ENCODE measurements at regions not wholly inside any gene's neighbourhood (a gene's known extent, or its start where the extent isn't known, plus 50 kb on each side); places are given as distances from the start of the nearest gene placed in this dataset.

- no peak for TF ChIP-seq EZH2phosphoT487 (IDR thresholded peaks at IDR 0.05; ENCODE audit: insufficient read depth, low read depth)
- no peak for TF ChIP-seq EZH2 (IDR thresholded peaks at IDR 0.05; ENCODE audit: insufficient read depth, poor library complexity, severe bottlenecking)
- no peak for DNase-seq
- 66 to 69% methylated on average over 16 to 26 of the region's 28 CpGs for WGBS, 2 experiments (ENCODE audit: low coverage in 1 of 2, low lambda C conversion rate in 2 of 2, missing lambda C conversion rate in 2 of 2)
- H4K20me1 ChIP-seq (ENCODE audit: insufficient read depth): no peaks in the 10 kb centered on the region
- no peaks in the 10 kb centered on the region for H3K9me2 ChIP-seq (ENCODE audit: insufficient read depth)
- no peaks in the 10 kb centered on the region for H3K9me3 ChIP-seq (ENCODE audit: low read depth)
- no peaks in the 10 kb centered on the region for H3K36me3 ChIP-seq (ENCODE audit: low read depth)
- H3K4me1 ChIP-seq (ENCODE audit: insufficient read depth): no peaks in the 10 kb centered on the region
- H3K9ac ChIP-seq: no peak overlapping the region
- in situ Hi-C loops (cut with MboI): no loop called here
- no peak overlapping the region for H3K4me2 ChIP-seq (ENCODE audit: unreplicated experiment)
- H3K79me2 ChIP-seq (ENCODE audit: insufficient read depth): no peaks in the 10 kb centered on the region
- H3F3A ChIP-seq (ENCODE audit: insufficient read depth): no peaks in the 10 kb centered on the region
- H2AFZ ChIP-seq: no peak overlapping the region
- no peak overlapping the region for H3K27ac ChIP-seq
- no peak overlapping the region for H3K4me3 ChIP-seq
- no peaks in the 10 kb centered on the region for H3K27me3 ChIP-seq (replicated peaks; ENCODE audit: insufficient read depth)
Observed at GRCh38 chr4:29047341-29048041, 1672.7 kb upstream of the PCDH7 start.

DNA sequence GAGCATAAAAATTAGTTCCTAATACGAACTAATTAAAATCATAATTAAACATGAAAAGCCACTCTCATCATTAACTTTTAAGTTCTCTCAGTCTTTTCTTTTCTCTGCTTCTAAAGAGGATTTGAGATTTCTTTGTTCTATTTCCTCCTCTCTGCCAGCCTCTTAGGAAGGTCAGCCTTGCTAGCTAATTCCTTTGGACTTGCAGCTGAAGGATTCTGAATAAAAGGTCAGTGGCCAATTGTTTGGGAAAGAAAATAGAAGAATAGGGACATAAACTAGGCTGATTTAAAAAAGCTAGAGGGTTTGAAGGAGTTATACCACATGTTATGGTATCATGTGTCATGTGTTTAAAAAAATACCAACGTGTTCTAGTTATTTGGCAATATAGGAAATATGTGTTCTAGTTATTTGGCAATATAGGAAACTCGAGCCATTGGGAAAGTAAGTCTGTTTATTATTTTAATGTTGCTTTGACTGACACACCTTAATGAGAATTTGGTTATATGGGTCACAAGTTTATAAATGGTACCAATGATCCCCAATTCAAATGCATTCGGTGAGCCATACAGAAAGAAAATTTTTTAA lies 1668.7 kb upstream of the PCDH7 start:
- Histone ChIP-seq H3K4me2 (ENCODE audit: unreplicated experiment) (no peak overlapping the region), H3F3A (ENCODE audit: insufficient read depth) (no peaks in the 10 kb centered on the region), H3K9ac (no peak overlapping the region), H3K27me3 (replicated peaks; ENCODE audit: insufficient read depth) (no peaks in the 10 kb centered on the region), H3K27ac (no peak overlapping the region), H3K4me3 (no peak overlapping the region), H3K9me2 (ENCODE audit: insufficient read depth) (no peaks in the 10 kb centered on the region), H3K79me2 (ENCODE audit: insufficient read depth) (no peaks in the 10 kb centered on the region), H3K4me1 (ENCODE audit: insufficient read depth) (no peaks in the 10 kb centered on the region), H3K36me3 (ENCODE audit: low read depth) (no peaks in the 10 kb centered on the region), H2AFZ (no peak overlapping the region), H3K9me3 (ENCODE audit: low read depth) (no peaks in the 10 kb centered on the region), H4K20me1 (ENCODE audit: insufficient read depth) (no peaks in the 10 kb centered on the region)
- TF ChIP-seq EZH2phosphoT487 (IDR thresholded peaks at IDR 0.05; ENCODE audit: insufficient read depth, low read depth) (no peak), EZH2 (IDR thresholded peaks at IDR 0.05; ENCODE audit: insufficient read depth, poor library complexity, severe bottlenecking) (no peak)
- DNase-seq: no peak
- in situ Hi-C loops (cut with MboI): no loop called here
- WGBS, 2 experiments (ENCODE audit: low coverage in 1 of 2, low lambda C conversion rate in 2 of 2, missing lambda C conversion rate in 2 of 2): 6 to 7% methylated on average over 4 of the region's 4 CpGs

- no peak for DNase-seq
- WGBS, 2 experiments (ENCODE audit: low coverage in 1 of 2, low lambda C conversion rate in 2 of 2, missing lambda C conversion rate in 2 of 2): 9 to 12% methylated on average over 4 of the region's 4 CpGs
- no peak for TF ChIP-seq EZH2phosphoT487 (IDR thresholded peaks at IDR 0.05; ENCODE audit: insufficient read depth, low read depth)
Observed at GRCh38 chr4:29052266-29052665, 1667.9 kb upstream of the PCDH7 start.

DNA sequence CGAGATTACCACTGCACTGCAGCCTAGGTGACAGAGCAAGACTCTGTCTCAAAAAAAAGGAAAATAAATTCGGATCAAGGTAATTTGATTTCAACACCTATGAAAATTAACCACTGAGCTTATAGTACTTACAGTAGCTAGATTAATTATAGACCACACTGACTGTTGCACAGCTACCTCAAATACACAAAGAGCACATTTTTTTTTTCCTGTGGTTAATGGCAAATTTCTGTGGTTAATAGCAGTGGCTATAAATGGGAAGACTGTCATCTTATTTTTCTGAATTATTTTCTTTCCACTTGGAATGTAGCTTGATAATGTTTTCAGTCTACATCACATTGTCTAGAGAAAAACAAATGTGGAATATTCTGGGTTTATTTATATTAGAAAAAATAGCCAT lies 1661.6 kb upstream of the PCDH7 start:
- Histone ChIP-seq H3K4me1 (ENCODE audit: insufficient read depth) (no peaks in the 10 kb centered on the region), H3K4me3 (no peak overlapping the region), H3K27me3 (replicated peaks; ENCODE audit: insufficient read depth) (no peaks in the 10 kb centered on the region), H4K20me1 (ENCODE audit: insufficient read depth) (no peaks in the 10 kb centered on the region), H3K79me2 (ENCODE audit: insufficient read depth) (no peaks in the 10 kb centered on the region), H3K36me3 (ENCODE audit: low read depth) (no peaks in the 10 kb centered on the region), H2AFZ (no peak overlapping the region), H3K27ac (no peak overlapping the region), H3F3A (ENCODE audit: insufficient read depth) (no peaks in the 10 kb centered on the region), H3K4me2 (ENCODE audit: unreplicated experiment) (no peak overlapping the region), H3K9ac (no peak overlapping the region), H3K9me3 (ENCODE audit: low read depth) (no peaks in the 10 kb centered on the region), H3K9me2 (ENCODE audit: insufficient read depth) (no peaks in the 10 kb centered on the region)
- 9 to 15% methylated on average over 2 of the region's 2 CpGs for WGBS, 2 experiments (ENCODE audit: low coverage in 1 of 2, low lambda C conversion rate in 2 of 2, missing lambda C conversion rate in 2 of 2)
- DNase-seq: no peak
- in situ Hi-C loops (cut with MboI): no loop called here
- TF ChIP-seq EZH2 (IDR thresholded peaks at IDR 0.05; ENCODE audit: insufficient read depth, poor library complexity, severe bottlenecking) (no peak), EZH2phosphoT487 (IDR thresholded peaks at IDR 0.05; ENCODE audit: insufficient read depth, low read depth) (no peak)

More at GRCh38 chr4:29052266-29052665, 1667.9 kb upstream of the PCDH7 start:
- no peaks in the 10 kb centered on the region for H3K36me3 ChIP-seq (ENCODE audit: low read depth)
- H3F3A ChIP-seq (ENCODE audit: insufficient read depth): no peaks in the 10 kb centered on the region
- in situ Hi-C loops (cut with MboI): no loop called here
- H3K4me2 ChIP-seq (ENCODE audit: unreplicated experiment): no peak overlapping the region
- H3K9me2 ChIP-seq (ENCODE audit: insufficient read depth): no peaks in the 10 kb centered on the region
- H4K20me1 ChIP-seq (ENCODE audit: insufficient read depth): no peaks in the 10 kb centered on the region
- no peak overlapping the region for H3K4me3 ChIP-seq
- no peak overlapping the region for H2AFZ ChIP-seq
- H3K27me3 ChIP-seq (replicated peaks; ENCODE audit: insufficient read depth): no peaks in the 10 kb centered on the region
- no peaks in the 10 kb centered on the region for H3K9me3 ChIP-seq (ENCODE audit: low read depth)
- H3K79me2 ChIP-seq (ENCODE audit: insufficient read depth): no peaks in the 10 kb centered on the region
- no peak overlapping the region for H3K9ac ChIP-seq
- no peak overlapping the region for H3K27ac ChIP-seq
- no peaks in the 10 kb centered on the region for H3K4me1 ChIP-seq (ENCODE audit: insufficient read depth)
